PC-3 (cell line): ENCODE measurements at regions not wholly inside any gene's neighbourhood (a gene's known extent, or its start where the extent isn't known, plus 50 kb on each side); places are given as distances from the start of the nearest gene placed in this dataset.

Source experiments
- EZH2phosphoT487 ChIP-seq: fragments of 300-600 bp; sonication (generic); IDR thresholded peaks from 2 replicates; pipeline ENCODE4 v1.6.1; 2018; ENCODE audit warnings: mild to moderate bottlenecking, antibody characterized with exemption, low read length, borderline replicate concordance
- TF ChIP-seq, protein P1 (sequence below): fragments of 300-600 bp; sonication (generic); conservative IDR thresholded peaks from 2 replicates; pipeline ENCODE4 v1.5.1; 2017; ENCODE audit warnings: antibody characterized with exemption, low read depth, mild to moderate bottlenecking, low read length

DNA sequence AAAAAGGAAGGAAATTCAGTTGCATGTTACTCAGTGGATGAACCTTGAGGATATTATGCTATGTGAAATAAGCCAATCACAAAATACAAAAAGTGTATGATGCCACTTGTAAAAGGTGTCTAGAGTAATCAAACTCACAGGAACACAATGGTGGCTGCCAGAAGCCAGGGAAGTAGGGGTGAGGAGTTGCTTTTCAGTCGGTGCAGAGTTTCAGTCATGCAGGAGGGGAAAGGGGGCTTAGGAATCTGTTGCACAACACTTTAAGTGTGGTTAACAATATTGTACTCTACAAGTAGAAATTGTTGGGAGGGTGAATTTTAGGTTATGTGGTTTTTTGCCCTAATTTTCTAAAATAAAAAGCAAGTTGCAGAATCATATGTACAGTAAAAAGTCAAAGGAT, 184.2 kb upstream of the RAB4A start:
- TF ChIP-seq, protein P1, sequence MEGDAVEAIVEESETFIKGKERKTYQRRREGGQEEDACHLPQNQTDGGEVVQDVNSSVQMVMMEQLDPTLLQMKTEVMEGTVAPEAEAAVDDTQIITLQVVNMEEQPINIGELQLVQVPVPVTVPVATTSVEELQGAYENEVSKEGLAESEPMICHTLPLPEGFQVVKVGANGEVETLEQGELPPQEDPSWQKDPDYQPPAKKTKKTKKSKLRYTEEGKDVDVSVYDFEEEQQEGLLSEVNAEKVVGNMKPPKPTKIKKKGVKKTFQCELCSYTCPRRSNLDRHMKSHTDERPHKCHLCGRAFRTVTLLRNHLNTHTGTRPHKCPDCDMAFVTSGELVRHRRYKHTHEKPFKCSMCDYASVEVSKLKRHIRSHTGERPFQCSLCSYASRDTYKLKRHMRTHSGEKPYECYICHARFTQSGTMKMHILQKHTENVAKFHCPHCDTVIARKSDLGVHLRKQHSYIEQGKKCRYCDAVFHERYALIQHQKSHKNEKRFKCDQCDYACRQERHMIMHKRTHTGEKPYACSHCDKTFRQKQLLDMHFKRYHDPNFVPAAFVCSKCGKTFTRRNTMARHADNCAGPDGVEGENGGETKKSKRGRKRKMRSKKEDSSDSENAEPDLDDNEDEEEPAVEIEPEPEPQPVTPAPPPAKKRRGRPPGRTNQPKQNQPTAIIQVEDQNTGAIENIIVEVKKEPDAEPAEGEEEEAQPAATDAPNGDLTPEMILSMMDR, result no peak
- TF ChIP-seq EZH2phosphoT487, result no peak
